Hippocampal formation (tissue), 2 donors: ENCODE measurements at regions not wholly inside any gene's neighbourhood (a gene's known extent, or its start where the extent isn't known, plus 50 kb on each side); places are given as distances from the start of the nearest gene placed in this dataset.
"Not testable (repeated sequence)": the region's sequence is repeated elsewhere in the genome, so short reads cannot be mapped to it uniquely, and the experiment has no call there.

Source experiments
- DNase-seq, 2 donors: peaks; one replicate each; lab custom pipeline; 2025; lab: John Stamatoyannopoulos, UW

DNA sequence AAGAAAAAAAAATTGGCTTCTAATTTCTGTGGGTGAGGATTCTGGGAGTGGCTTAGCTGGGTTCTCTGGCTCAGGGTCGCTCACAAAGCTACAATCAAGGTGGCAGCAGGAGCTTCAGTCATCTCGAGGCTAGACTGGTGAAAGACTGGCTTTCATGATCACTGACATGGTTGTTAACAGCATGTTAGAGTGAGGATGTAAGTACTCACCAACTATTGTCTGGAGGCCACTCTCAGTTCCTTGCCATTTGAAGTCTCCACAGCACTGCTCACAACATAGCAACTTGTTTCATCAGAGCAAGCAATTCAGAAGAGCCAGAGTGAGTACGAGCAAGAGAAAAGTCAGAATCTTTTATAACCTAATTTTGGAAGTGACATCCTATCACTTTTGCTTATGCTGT lies 145.7 kb upstream of the PRSS16 start:
- DNase-seq = no peak

DNA sequence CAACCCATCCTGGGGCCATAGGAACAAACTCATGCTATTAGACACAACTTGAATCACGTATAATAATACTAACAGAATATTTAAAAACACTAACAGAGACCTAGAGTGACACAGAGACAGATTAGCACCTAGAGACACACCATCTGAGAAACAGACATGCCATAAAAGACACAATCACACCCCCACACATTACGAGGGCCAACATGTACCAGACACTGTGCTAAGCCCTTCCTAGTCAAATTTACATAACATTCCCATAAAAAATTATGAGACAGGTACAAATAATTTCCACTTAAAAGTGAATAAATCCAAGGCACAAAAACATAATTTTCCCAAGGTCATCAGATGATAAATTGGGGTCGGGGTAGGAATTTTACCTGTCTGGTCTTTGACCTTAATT lies 141.1 kb upstream of the PRSS16 start:
- no peak for DNase-seq

DNA sequence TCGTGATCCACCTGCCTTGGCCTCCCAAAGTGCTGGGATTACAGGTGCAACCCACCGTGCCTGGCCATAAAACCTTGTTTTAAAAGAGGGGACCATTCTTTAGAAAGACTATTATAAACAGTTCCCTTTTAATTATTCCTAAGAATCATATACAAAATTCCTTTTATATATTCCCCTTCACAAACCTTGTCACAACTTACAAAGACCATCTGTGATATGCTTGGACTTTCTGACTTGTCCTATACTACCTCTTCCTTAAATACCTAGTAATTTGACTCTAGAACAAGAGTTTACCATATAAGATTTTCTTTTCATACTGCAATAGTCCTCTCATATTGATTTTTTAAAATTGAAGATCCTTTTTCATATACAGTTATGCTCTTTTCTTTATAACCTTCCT lies 135.8 kb upstream of the PRSS16 start:
- no peak for DNase-seq

DNA sequence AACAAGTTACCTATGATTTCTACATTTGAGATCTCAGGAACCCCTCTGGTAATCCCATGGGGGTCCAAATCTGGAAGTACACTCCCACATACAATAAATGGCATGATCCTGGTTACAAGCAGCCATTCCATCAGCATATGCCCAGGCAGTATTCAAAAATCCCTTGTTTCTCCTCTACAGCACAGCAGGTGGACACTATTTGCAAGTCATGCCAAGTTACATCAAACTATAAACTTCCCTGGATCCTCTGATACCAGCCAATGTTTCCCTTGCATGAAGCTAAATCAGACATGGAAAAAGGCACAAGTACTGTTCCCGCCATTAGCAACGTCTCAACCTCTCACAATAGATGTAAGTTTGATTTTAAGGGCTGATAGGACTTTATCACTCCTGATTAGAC lies 134.5 kb upstream of the PRSS16 start:
- DNase-seq = no peak

DNA sequence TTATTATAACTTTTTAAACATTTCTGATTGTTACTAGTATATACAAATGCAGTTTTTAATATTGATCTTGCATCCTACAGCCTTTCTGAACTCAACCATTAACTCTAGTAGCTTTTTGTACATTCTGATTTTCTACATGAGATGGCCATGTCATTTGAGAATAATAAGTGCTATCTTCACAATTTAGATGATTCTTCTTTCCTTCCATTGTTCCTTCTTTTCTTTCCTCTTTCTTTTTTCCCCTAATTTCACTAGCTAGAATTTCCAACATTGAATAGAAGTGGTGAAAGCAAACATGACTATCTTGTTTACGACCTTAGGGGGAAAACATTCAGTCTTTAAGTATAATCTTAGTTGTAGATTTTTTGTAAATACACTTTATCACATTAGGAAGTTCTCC lies 128.2 kb upstream of the PRSS16 start:
- DNase-seq = no peak

DNA sequence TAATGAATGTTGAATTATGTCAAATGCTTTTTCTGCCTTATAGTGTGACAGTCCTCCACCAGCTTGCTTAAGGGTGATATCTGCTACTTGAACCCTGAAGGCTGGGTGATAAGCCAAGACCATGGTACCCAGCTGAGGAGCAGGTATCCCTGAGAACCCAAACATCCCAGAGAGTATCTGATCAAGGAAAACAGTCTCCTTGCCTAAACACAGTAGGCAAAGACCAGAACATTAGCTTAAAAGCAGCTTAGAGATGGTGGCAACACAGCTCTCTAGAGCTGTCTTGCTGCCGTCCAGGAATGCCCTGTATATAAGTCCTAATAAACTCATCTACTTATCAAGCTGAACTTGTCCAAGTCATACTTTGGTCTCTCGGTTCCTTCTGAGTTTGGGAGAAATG lies 127.7 kb upstream of the PRSS16 start:
- no peak for DNase-seq

DNA sequence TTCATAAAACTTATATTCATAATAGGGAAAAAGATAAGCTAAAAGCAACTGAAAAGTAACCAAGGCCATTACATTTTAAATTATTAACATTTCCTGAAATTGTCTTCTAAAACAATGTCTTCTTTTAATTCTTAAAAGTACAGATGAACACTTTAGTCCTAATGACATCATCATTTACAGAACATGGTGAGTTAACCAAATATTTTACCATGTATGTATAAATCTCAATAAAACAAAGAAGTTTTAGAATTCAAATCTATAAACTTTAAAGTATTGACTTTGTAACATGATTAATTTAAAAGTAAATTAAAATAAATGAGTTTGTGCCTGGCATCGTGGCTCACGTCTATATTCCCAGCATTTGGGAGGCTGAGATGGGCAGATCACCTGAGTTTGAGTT lies 125.9 kb upstream of the PRSS16 start:
- DNase-seq = no peak

DNA sequence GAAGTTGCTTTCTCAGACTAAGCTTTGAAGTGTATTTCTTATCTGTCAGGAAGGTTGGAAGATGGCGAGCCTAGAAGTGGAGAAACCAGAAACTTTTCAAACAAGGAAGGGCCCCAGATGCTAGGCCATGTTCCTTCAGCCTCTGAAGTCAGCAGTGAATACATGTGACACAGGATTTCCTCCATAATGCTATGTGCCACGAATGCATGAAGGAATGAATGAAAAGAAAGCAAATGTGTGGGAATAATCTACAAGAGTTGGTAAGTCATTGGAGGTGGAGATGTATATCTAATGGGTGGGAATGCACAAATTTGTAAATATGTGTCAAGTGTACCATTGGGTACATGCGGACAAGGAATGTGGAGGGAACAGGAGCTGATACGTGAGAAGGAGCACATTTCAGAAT lies 123.2 kb upstream of the PRSS16 start:
- DNase-seq = no peak

DNA sequence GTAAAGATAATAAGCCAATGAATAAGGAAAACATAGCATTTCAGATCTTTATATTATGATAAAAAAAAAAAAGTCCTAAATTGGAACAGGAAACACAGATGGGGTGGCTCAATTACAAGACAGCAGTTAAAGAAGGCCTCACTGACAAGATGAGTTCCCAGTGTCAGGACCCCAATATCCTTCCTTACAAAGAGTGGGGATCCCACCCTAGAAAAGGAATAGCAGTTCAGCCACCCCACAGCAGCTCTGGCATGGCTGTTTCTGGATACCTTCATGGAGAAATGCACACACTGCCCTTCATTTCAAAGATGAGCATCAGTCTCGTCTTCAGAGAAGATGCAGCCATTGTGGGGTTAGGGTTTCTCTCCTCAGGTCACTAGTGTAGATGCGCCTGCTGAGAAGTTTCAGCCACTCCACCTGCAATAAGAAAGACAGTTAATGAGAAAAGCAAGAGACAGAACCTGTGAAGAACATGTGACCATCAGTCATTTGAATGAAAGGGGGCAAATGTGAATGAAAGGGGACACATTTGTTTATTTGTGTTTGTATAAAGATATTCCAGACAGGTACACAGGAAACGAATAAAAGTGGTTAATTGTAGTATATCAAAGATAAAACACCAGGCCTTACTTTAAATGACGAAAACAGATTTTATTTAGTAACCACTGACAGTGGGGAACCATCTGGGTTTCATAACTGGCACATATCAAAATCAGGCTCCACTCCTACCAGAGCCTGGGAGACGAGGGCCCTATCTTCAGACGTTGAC lies 121.3 kb upstream of the PRSS16 start:
- DNase-seq = no peak

DNA sequence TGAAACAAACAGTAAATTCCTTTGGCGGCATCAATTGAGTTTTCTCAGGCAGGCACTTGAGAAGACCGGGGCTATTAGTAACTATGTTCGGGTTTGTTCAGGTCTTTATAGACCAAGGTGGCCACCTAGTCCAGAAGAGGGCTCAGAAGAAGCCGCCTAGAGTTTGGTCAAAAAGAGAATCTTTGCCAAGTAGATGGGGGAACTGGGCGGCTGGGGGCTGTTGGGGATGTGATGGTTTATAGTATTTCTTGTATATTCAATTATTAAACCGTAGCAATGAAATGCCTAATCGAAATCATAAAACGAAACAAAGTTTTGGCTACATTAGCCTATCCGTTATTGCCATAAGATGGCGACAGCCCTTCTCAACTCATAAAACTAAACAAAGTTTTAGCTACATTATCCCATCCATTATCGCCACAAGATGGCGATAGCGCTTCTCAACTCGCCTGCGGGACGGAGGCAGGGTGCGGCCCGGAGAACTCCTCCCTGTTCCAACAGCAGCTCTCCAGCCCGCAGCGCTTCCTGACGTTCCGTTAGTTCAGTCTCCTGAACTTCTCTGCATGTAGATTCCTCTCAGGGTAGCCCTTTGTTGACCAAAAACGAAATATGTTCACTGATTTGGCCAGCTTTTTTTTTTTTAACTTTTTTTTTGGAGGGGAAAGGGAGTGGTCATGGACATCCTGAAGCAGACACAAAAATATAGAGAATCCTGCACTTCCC lies 120.5 kb upstream of the PRSS16 start:
- DNase-seq = peak; percentile 55 to 71

DNA sequence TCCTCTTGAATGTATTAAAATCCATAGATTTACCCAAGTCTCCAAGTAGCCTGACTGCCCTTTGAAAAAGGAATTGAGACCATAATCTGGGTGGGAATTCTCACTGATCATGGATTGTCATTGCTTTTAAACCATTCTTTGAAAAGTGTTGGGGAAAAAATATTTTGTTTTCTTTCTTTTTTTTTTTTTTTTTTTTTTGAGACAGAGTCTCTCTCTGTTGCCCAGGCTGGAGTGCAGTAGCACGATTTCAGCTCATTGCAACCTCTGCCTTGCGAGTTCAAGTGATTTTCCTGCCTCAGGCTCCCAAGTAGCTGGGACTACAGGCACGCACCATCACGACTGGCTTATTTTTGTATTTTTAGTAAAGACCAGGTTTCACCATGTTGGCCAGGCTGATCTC lies 119.6 kb upstream of the PRSS16 start:
- not testable (repeated sequence) for DNase-seq

DNA sequence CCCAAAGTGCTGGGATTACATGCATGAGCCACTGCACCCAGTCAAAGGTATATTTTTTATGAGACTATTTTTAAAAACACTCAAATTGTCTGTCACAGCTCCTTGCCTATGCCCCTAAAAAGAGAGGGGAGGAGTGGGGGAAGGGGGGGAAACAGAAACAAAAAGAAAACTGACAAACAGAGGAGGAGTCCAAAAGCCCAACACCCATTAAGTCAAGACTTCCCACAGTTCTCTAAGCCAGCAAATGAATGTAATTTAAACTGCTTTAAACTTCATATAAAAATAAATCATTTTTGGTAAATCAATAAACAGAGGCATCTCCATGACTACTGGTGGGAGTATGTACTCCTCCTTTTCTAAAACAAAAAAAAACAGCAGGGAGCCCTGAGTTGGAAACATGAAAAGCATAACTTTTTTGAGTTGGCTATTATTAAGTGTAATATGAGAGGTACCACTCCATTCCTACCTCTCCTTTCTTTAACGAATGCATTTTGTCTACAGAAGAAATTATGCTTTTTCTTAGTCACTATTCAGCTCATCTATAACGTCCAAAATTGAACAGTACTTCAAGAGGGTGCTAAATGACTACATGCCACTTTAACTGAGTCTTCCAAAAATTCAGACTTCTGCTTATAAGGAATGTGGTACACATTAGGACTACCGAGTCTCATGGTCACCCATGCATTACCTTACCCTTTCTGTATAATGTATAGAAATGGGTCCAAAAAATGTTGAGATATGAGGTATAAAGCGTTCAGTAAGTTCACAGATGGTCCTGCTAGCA lies 119.0 kb upstream of the PRSS16 start:
- no peak for DNase-seq

DNA sequence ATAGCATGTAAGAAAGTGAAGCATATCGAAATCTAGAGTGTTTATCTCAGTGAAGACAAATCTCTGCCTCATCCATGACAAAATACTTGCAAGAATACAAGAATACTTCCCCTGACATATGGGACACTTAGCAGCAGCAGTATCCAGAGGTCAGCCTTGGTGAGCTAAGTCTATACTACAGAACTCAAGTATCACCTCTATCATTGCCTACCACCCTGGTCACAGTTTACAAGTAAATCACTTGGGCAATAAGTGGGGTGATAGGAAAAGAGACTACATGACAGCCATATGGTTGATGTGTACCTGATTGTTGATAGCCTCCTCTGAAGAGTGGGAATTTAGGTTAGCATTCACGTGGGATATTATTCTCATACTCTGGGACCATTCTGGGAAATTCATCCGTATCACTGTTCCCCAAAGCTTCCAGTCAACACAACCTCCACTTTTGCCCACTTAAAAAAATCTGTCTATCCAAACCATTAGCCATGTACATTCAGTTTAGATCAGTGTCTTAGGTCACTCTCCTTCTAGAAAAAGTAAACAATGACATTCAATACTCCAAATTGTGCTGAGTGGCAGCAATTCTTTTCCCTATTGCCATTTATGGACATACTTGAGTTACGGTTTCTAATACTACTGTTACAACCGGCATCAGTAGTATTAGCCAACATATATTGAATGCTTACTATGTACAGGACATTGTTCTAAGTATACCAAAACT lies 118.2 kb upstream of the PRSS16 start:
- no peak for DNase-seq

DNA sequence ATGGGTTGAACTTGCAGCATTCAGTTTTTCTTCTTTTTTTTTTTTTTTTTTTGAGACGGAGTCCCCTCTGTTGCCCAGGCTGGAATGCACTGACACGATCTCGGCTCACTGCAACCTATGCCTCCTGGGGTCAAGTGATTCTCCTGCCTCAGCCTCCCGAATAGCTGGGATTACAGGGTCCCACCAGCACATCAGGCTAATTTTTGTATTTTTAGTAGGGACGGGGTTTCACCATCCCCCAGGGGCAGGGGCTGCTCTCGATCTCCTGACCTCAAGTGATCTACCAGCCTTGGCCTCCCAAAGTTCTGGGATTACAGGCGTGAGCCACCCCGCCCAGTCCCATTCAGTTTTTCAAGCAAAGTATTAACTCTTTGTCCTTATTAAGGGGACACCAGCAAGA lies 117.6 kb upstream of the PRSS16 start:
- DNase-seq = no peak

DNA sequence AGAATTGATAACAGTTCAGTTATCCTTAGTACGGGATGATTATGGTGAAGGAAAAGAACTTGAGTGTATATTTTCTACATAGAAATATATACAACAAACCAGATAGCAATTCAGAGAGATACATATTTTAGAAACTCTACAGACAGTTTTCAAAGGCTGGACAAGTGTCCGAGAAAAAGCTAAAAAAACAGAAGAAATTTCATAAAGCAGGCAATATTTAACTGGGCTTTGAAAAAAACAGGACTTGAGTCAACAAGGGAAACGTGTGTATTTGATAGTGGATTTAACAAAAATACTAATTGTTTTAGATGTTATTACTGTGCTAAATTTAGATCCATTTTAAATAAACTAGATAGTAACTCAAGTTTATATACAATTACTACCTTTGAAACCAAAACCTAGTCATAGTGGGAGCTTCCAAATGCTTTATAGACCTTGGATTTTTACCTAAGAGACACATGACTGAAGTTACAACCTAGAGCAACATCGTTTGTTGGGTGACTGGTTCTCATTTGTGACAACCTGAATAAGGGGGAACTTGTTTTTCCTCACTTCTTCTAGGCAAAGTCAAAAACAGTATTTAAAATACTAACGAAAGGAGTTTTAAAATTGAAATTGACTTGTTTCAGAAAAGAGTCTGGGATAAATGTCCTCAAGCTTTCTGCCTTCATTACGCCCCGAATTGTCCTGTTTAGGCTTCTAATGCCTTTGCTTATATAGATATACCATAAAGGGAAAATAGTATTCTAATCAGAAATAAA lies 116.7 kb upstream of the PRSS16 start:
- no peak for DNase-seq

DNA sequence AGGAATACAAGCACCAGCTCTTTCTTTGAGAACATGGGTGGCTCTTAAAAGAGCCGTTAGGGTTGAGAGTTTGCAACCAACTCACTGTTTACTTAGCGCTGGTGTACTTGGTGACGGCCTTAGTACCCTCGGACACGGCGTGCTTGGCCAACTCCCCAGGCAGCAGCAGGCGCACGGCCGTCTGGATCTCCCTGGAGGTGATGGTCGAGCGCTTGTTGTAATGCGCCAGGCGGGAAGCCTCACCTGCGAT lies 115.3 kb upstream of the PRSS16 start:
- not testable (repeated sequence) for DNase-seq

DNA sequence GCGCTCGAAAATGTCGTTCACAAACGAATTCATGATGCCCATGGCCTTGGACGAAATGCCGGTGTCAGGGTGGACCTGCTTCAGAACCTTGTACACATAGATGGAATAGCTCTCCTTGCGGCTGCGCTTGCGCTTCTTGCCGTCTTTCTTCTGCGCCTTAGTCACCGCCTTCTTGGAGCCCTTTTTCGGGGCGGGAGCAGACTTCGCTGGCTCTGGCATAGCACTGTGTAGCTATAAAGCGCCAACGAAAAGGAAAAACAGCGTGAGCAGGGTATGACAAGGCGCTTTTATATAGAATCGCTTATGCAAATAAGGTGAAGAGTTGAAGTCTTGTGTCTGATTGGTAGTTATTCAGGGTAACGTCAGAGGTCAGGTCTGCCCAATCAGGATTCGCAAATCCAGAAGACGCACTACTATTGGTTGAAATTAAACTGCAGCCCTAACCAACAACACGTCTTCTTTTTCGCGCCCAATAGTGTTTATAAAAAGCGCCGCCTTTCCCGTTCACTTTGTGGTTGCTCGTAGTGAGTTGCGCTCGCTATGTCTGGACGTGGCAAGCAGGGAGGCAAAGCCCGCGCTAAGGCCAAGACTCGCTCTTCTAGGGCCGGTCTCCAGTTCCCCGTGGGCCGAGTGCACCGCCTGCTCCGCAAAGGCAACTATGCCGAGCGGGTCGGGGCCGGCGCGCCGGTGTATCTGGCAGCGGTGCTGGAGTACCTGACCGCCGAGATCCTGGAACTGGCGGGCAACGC lies 114.8 kb upstream of the PRSS16 start:
- DNase-seq = peak; percentile 77 to 94

DNA sequence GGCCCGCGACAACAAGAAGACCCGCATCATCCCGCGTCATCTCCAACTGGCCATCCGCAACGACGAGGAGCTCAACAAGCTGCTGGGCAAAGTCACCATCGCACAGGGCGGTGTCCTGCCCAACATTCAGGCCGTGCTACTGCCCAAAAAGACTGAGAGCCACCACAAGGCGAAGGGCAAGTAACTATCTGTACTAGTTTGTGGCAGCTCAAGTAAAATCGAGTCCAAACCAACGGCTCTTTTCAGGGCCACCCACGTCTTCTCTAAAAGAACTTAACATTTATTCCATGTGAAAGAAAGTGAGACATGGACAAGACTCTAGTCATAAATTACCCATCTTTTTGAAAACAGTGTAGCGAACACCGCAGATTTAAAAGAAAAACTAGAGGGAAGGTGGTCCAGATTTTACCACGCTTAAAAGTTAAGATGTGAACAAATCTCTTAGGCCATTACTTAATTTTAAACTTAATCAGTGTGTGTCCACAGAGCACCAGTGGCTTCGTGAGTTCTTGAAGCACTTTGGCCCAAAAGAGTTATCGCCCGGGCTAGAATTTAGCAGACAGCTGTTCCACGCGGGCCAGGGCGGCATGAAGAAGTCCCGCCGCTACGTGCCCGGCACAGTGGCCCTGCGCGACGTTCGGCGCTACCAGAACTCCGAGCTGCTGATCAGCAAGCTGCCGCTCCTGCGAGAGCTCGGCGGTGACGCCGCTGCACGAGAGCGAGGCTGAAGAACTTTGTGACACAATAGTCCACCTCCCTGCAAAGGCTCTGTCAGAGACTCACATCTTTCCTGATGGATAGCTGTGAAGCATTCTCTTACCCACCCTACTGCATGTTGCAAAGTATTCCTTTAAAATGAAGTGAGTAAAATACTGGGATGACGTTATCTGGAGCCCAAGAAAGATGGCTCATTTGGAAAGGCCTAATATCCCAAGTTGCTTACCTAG lies 113.9 kb upstream of the PRSS16 start:
- no peak for DNase-seq

DNA sequence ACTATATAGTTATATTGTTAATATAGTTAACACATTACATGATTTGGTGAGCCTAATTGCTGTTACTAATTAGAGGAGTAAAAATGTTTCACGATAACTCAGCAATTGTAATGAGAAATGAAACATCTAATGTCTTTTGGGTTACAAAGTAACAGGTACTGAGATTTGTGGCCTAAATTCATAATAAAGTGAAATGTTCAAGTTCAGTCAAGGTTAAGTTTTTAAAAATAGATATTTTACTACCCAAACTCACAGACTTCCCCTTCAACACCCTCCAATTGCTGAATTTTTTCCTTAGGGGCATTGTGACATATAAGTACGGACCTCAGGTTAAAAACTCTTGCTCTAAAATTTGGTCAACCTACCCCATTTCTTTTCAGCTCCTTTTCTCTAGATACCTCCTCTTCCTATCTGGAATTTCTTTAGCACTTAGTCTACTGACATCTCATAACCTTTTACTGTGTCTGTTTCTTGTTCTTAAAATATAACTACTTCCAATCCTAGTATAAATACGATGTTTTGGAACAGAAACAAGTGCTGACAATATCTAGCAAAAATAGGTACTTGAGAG lies 112.3 kb upstream of the PRSS16 start:
- DNase-seq = no peak
